Type B pancreatic cell (in vitro differentiated cells): ENCODE measurements at regions not wholly inside any gene's neighbourhood (a gene's known extent, or its start where the extent isn't known, plus 50 kb on each side); places are given as distances from the start of the nearest gene placed in this dataset.

Experiments
- DNase-seq: peaks from one replicate; pipeline ENCODE4 v3.0.0; 2021; ENCODE audit warnings: mixed read lengths; ENCODE audit not compliant: unreplicated experiment; ENCODE audit errors: extremely low spot score
- H3K27ac Mint-ChIP-seq: 2 replicates; pipeline ENCODE4 v1.8.0; 2021; ENCODE audit warnings: mild to moderate bottlenecking, mixed read lengths
- H3K27me3 Mint-ChIP-seq: 2 replicates; pipeline ENCODE4 v1.8.0; 2021; ENCODE audit warnings: mixed read lengths
- H3K36me3 Mint-ChIP-seq: 2 replicates; pipeline ENCODE4 v1.8.0; 2021; ENCODE audit warnings: mixed read lengths
- H3K4me1 Mint-ChIP-seq: one replicate; pipeline ENCODE4 v1.8.0; 2021; ENCODE audit warnings: mixed read lengths; ENCODE audit not compliant: unreplicated experiment
- H3K4me3 Mint-ChIP-seq: 2 replicates; pipeline ENCODE4 v1.8.0; 2021; ENCODE audit warnings: mild to moderate bottlenecking, mixed read lengths
- H3K9me3 Mint-ChIP-seq: 2 replicates; pipeline ENCODE4 v1.8.0; 2021; ENCODE audit warnings: mixed read lengths
- CTCF ChIP-seq: fragments of 200-600 bp; sonication (generic); conservative IDR thresholded peaks from 2 replicates; pipeline ENCODE4 v1.5.0; 2021; ENCODE audit warnings: antibody characterized with exemption, mild to moderate bottlenecking

- H3K4me3 Mint-ChIP-seq, result no peak overlapping the region
- TF ChIP-seq CTCF, result no peak
- DNase-seq, result no peak
- no peaks in the 10 kb centered on the region for H3K9me3 Mint-ChIP-seq
- no peak overlapping the region for H3K27ac Mint-ChIP-seq
- H3K36me3 Mint-ChIP-seq, result no peaks in the 10 kb centered on the region
- H3K27me3 Mint-ChIP-seq, result no peaks in the 10 kb centered on the region
- peaks cover 21% of the 10 kb centered on the region for H3K4me1 Mint-ChIP-seq
These were observed 248.0 kb downstream of the WDR11 start for GRCh38 chr10:121099181-121099580.

GRCh38 chr10:121099592-121099991 is 248.4 kb downstream of the WDR11 start:
- TF ChIP-seq CTCF, result no peak
- Mint-ChIP-seq H3K27ac (no peak overlapping the region), H3K9me3 (no peaks in the 10 kb centered on the region), H3K27me3 (no peaks in the 10 kb centered on the region), H3K4me3 (no peak overlapping the region), H3K36me3 (no peaks in the 10 kb centered on the region), H3K4me1 (peaks cover 21% of the 10 kb centered on the region)
- DNase-seq, result no peak

DNA sequence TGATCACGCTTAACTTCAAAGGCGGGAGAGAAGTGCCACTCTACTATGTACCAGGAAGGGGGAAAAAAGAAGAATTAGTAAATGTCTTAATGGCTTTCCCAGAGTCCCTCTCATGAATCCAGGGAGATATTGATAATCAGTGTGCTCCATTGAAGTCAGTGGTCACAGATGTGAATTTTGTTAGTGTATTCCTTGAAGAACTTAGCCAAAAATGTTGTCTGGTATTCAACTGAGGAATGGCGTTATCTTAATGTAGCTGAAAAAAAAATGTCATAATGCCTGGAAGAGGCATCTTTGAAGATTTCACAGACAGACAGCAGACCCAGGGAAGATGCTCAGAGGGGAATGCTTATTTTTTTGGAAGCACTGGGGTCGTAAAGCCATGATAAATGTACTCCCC is 250.4 kb downstream of the WDR11 start:
- Mint-ChIP-seq H3K36me3 (no peaks in the 10 kb centered on the region), H3K27me3 (no peaks in the 10 kb centered on the region)
- no peak for TF ChIP-seq CTCF

DNA sequence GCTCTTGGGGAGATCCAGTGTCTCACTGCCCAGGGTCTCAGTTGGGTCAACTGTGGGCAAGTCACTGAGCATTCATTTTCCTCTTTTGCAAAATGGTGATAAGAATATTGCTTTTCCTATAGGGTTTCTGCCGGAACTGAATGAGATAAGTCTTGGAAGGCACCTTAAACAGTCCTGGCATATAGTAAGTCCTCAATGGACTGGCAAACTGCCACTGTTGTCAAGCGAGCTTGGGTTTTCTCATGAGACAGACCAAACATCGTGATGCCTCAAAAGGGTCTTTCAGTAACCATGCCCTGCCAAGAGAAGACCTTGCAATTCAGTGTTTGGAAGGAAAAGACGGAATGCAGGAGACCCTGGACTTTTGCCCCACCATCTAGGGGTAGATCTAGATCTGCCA is 251.5 kb downstream of the WDR11 start:
- no peak overlapping the region for H3K4me3 Mint-ChIP-seq
- no peak for TF ChIP-seq CTCF
- H3K27me3 Mint-ChIP-seq, result no peaks in the 10 kb centered on the region

More for the DNA sequence above, 250.4 kb downstream of the WDR11 start:
- Mint-ChIP-seq H3K9me3 (no peaks in the 10 kb centered on the region), H3K4me1 (peaks cover 26% of the 10 kb centered on the region), H3K27ac (no peak overlapping the region), H3K4me3 (no peak overlapping the region)
- no peak for DNase-seq

GRCh38 chr10:121104476-121105111 is 253.4 kb downstream of the WDR11 start:
- no peak overlapping the region for H3K27ac Mint-ChIP-seq

More for the DNA sequence above, 251.5 kb downstream of the WDR11 start:
- Mint-ChIP-seq H3K4me1 (peaks cover 22% of the 10 kb centered on the region), H3K9me3 (no peaks in the 10 kb centered on the region), H3K27ac (no peak overlapping the region), H3K36me3 (no peaks in the 10 kb centered on the region)
- no peak for DNase-seq

More at GRCh38 chr10:121104476-121105111, 253.4 kb downstream of the WDR11 start:
- no peak for TF ChIP-seq CTCF
- no peaks in the 10 kb centered on the region for H3K9me3 Mint-ChIP-seq
- no peak for DNase-seq
- peaks cover 10% of the 10 kb centered on the region for H3K4me1 Mint-ChIP-seq
- no peak overlapping the region for H3K4me3 Mint-ChIP-seq
- no peaks in the 10 kb centered on the region for H3K27me3 Mint-ChIP-seq
- no peaks in the 10 kb centered on the region for H3K36me3 Mint-ChIP-seq
